Neural progenitor cell (in vitro differentiated cells): ENCODE measurements at regions not wholly inside any gene's neighbourhood (a gene's known extent, or its start where the extent isn't known, plus 50 kb on each side); places are given as distances from the start of the nearest gene placed in this dataset.

ENCODE experiments used
- CTCF ChIP-seq: fragments of 200-600 bp; sonication (generic); IDR thresholded peaks from 2 replicates; pipeline ENCODE4 v1.5.1; 2017; ENCODE audit warnings: antibody characterized with exemption, mild to moderate bottlenecking
- EZH2 ChIP-seq: fragments of 200-600 bp; sonication (generic); IDR thresholded peaks from 2 replicates; pipeline ENCODE4 v1.6.1; 2017; ENCODE audit warnings: antibody characterized with exemption, mild to moderate bottlenecking, moderate library complexity

GRCh38 chr3:135840436-135840835, 125.1 kb upstream of the PPP2R3A start:
- no peak for TF ChIP-seq CTCF
- TF ChIP-seq EZH2 = no peak
